MM.1S (cell line): ENCODE measurements at regions not wholly inside any gene's neighbourhood (a gene's known extent, or its start where the extent isn't known, plus 50 kb on each side); places are given as distances from the start of the nearest gene placed in this dataset.

Experiments used
- DNase-seq: peaks from one replicate; pipeline ENCODE4 v3.0.0-alpha.2; 2015
- H2AFZ ChIP-seq: fragments of 300-600 bp; sonication (generic); 2 replicates; pipeline ENCODE4 v1.6.0; 2016; ENCODE audit warnings: antibody characterized with exemption, low read length
- H3F3A ChIP-seq: fragments of 300-600 bp; sonication (generic); 2 replicates; pipeline ENCODE4 v1.6.1; 2016; ENCODE audit warnings: mild to moderate bottlenecking, antibody characterized with exemption, low read length, moderate library complexity, mixed read lengths; ENCODE audit not compliant: insufficient read depth
- H3K27ac ChIP-seq: fragments of 300-600 bp; sonication (generic); 2 replicates; pipeline ENCODE4 v1.5.1; 2016; ENCODE audit warnings: mild to moderate bottlenecking, low read length
- H3K27me3 ChIP-seq: fragments of 300-600 bp; sonication (generic); replicated peaks from 2 replicates; pipeline ENCODE4 v1.6.0; 2016; ENCODE audit warnings: low read length; ENCODE audit not compliant: insufficient read depth
- H3K36me3 ChIP-seq: fragments of 300-600 bp; sonication (generic); replicated peaks from 2 replicates; pipeline ENCODE4 v1.6.1; 2016; ENCODE audit warnings: mild to moderate bottlenecking, low read length, mixed read lengths; ENCODE audit not compliant: insufficient read depth
- H3K4me1 ChIP-seq: fragments of 300-600 bp; sonication (generic); 2 replicates; pipeline ENCODE4 v1.6.1; 2016; ENCODE audit warnings: low read length, mixed read lengths
- H3K4me2 ChIP-seq: fragments of 300-600 bp; sonication (generic); 2 replicates; pipeline ENCODE4 v1.6.0; 2016; ENCODE audit warnings: low read depth, low read length
- H3K4me3 ChIP-seq: fragments of 300-600 bp; sonication (generic); 2 replicates; pipeline ENCODE4 v1.5.1; 2016; ENCODE audit warnings: low read length, mixed read lengths
- H3K79me2 ChIP-seq: fragments of 300-600 bp; sonication (generic); 2 replicates; pipeline ENCODE4 v1.6.1; 2016; ENCODE audit warnings: mixed run types, low read length, mixed read lengths
- H3K9ac ChIP-seq: fragments of 300-600 bp; sonication (generic); 2 replicates; pipeline ENCODE4 v1.6.1; 2016; ENCODE audit warnings: low read length, mixed read lengths
- H3K9me2 ChIP-seq: fragments of 300-600 bp; sonication (generic); replicated peaks from 2 replicates; pipeline ENCODE4 v1.6.1; 2016; ENCODE audit warnings: mild to moderate bottlenecking, low read length, mixed read lengths; ENCODE audit not compliant: insufficient read depth
- H3K9me3 ChIP-seq: fragments of 300-600 bp; sonication (generic); replicated peaks from 2 replicates; pipeline ENCODE4 v1.6.1; 2016; ENCODE audit warnings: mild to moderate bottlenecking, low read length, mixed read lengths; ENCODE audit not compliant: insufficient read depth
- H4K20me1 ChIP-seq: fragments of 300-600 bp; sonication (generic); 2 replicates; pipeline ENCODE4 v1.6.1; 2016; ENCODE audit warnings: mild to moderate bottlenecking, low read length, moderate library complexity, mixed read lengths; ENCODE audit not compliant: insufficient read depth
- EZH2 ChIP-seq: fragments of 300-600 bp; sonication (generic); optimal IDR thresholded peaks from 2 replicates; pipeline ENCODE3; 2017; ENCODE audit warnings: low read depth, mild to moderate bottlenecking, antibody characterized with exemption, low read length, mixed read lengths
- EZH2phosphoT487 ChIP-seq: fragments of 300-600 bp; sonication (generic); IDR thresholded peaks from 2 replicates; pipeline ENCODE4 v1.6.1; 2018; ENCODE audit warnings: antibody characterized with exemption, low read length
- TF ChIP-seq, protein P1 (sequence below): fragments of 300-600 bp; sonication (generic); IDR thresholded peaks from 2 replicates; pipeline ENCODE4 v1.5.1; 2016; ENCODE audit warnings: antibody characterized with exemption, low read length, mixed read lengths

DNA sequence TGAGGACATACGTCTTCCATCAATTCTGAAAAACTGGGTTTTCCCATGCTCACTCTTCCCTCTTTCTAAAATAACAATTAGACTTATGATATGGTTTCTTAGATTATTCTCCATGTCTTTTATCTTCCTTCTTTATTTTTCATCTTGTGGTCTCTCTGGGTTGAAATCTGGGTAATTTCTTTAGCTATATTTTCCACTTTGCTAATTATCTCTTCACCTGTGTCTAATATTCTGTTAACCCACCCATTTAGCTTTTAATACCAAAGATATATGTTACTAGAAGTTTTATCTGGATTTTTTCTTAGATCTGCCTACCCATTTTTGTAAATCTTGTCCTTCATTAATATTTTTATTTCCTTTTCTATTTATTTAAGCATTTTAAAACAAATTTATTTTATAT is 121.8 kb downstream of the TENT5A start:
- Histone ChIP-seq H3K36me3 (no peaks in the 10 kb centered on the region), H3K27me3 (no peaks in the 10 kb centered on the region), H3K4me2 (no peak overlapping the region), H3K9me3 (no peaks in the 10 kb centered on the region), H4K20me1 (no peaks in the 10 kb centered on the region), H3K9me2 (no peaks in the 10 kb centered on the region), H3K27ac (no peak overlapping the region), H3K4me3 (no peak overlapping the region), H3K9ac (no peak overlapping the region), H3F3A (no peaks in the 10 kb centered on the region), H3K4me1 (no peaks in the 10 kb centered on the region), H3K79me2 (no peaks in the 10 kb centered on the region), H2AFZ (no peak overlapping the region)
- TF ChIP-seq, protein P1, sequence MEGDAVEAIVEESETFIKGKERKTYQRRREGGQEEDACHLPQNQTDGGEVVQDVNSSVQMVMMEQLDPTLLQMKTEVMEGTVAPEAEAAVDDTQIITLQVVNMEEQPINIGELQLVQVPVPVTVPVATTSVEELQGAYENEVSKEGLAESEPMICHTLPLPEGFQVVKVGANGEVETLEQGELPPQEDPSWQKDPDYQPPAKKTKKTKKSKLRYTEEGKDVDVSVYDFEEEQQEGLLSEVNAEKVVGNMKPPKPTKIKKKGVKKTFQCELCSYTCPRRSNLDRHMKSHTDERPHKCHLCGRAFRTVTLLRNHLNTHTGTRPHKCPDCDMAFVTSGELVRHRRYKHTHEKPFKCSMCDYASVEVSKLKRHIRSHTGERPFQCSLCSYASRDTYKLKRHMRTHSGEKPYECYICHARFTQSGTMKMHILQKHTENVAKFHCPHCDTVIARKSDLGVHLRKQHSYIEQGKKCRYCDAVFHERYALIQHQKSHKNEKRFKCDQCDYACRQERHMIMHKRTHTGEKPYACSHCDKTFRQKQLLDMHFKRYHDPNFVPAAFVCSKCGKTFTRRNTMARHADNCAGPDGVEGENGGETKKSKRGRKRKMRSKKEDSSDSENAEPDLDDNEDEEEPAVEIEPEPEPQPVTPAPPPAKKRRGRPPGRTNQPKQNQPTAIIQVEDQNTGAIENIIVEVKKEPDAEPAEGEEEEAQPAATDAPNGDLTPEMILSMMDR = no peak
- TF ChIP-seq EZH2 (no peak), EZH2phosphoT487 (no peak)
- DNase-seq = no peak

DNA sequence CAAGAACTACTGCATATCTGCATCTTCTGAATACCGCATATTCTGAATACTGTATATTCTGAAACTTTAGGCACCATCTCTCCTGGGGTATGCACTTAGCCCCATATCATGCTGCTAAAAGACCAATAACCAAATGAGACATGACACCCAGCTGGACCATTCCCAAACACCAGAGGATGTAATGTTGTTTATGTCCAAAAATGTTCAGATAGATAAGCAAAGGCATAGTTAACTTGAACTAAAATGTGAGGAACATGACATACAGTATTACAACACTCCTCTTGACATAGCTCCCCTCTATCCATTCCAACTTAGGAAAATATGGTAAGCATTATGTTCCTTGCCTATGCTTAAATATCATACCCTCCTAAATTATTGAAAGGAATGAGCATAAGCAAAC is 127.3 kb downstream of the TENT5A start:
- TF ChIP-seq EZH2 (no peak), EZH2phosphoT487 (no peak)
- TF ChIP-seq, protein P1 = no peak
- H3K4me2 ChIP-seq = no peak overlapping the region
- no peak for DNase-seq

GRCh38 chr6:81624453-81624852 is 128.0 kb downstream of the TENT5A start:
- H3F3A ChIP-seq = no peaks in the 10 kb centered on the region
- no peak overlapping the region for H3K4me2 ChIP-seq
- H3K4me1 ChIP-seq = no peaks in the 10 kb centered on the region
- TF ChIP-seq, protein P1 = no peak
- TF ChIP-seq EZH2phosphoT487 (no peak), EZH2 (no peak)
- no peaks in the 10 kb centered on the region for H3K9me3 ChIP-seq
- H3K9ac ChIP-seq = no peak overlapping the region
- H2AFZ ChIP-seq = no peak overlapping the region
- no peak overlapping the region for H3K27ac ChIP-seq
- DNase-seq = no peak
- H3K4me3 ChIP-seq = no peak overlapping the region
- no peaks in the 10 kb centered on the region for H3K9me2 ChIP-seq
- no peaks in the 10 kb centered on the region for H3K36me3 ChIP-seq
- no peaks in the 10 kb centered on the region for H3K27me3 ChIP-seq
- H3K79me2 ChIP-seq = no peaks in the 10 kb centered on the region
- H4K20me1 ChIP-seq = no peaks in the 10 kb centered on the region

More for the DNA sequence above, 127.3 kb downstream of the TENT5A start:
- Histone ChIP-seq H3K9me3 (no peaks in the 10 kb centered on the region), H4K20me1 (no peaks in the 10 kb centered on the region), H3K9ac (no peak overlapping the region), H3K4me3 (no peak overlapping the region), H3K27ac (no peak overlapping the region), H3F3A (no peaks in the 10 kb centered on the region), H3K27me3 (no peaks in the 10 kb centered on the region), H2AFZ (no peak overlapping the region), H3K36me3 (no peaks in the 10 kb centered on the region), H3K79me2 (no peaks in the 10 kb centered on the region), H3K9me2 (no peaks in the 10 kb centered on the region), H3K4me1 (no peaks in the 10 kb centered on the region)
